HepG2 (cell line): ENCODE measurements at regions not wholly inside any gene's neighbourhood (a gene's known extent, or its start where the extent isn't known, plus 50 kb on each side); places are given as distances from the start of the nearest gene placed in this dataset.

Experiments used
- ATF3 ChIP-seq: sonication (generic); formaldehyde crosslinking; IDR thresholded peaks from 2 replicates; pipeline ENCODE4 v1.4.0; 2020; ENCODE audit warnings: missing genetic modification reagents
- FOXA1 ChIP-seq, 2 experiments: fragments of 450-650 bp in 1 of 2; sonication (generic) in 1 of 2; formaldehyde crosslinking in 1 of 2; IDR thresholded peaks; 2 replicates each; pipeline versions ENCODE4 v1.4.0 to v1.6.1; 2016 to 2020; ENCODE audit warnings: missing genetic modification reagents in 1 of 2
- GLI4 ChIP-seq: sonication (generic); formaldehyde crosslinking; IDR thresholded peaks from 2 replicates; pipeline ENCODE4 v1.5.1; 2020; ENCODE audit warnings: missing genetic modification reagents, mild to moderate bottlenecking, moderate library complexity, borderline replicate concordance
- IRF1 ChIP-seq: sonication (generic); formaldehyde crosslinking; IDR thresholded peaks from 2 replicates; pipeline ENCODE4 v1.4.0; 2020; ENCODE audit warnings: low read depth, mild to moderate bottlenecking, missing genetic modification reagents
- MXI1 ChIP-seq: IDR thresholded peaks from 3 replicates; pipeline ENCODE4 v1.6.1; 2012; ENCODE audit warnings: low read depth, low read length, inconsistent platforms, borderline replicate concordance
- POLR2AphosphoS2 ChIP-seq: IDR thresholded peaks from 2 replicates; pipeline ENCODE4 v1.6.1; 2011; ENCODE audit warnings: low read depth, low read length, improper control_type of control experiment
- PTBP1 ChIP-seq: fragments of 200-400 bp; formaldehyde crosslinking; IDR thresholded peaks from 2 replicates; pipeline ENCODE4 v1.6.1; 2018; ENCODE audit warnings: low read length, low read depth; ENCODE audit not compliant: poor library complexity, severe bottlenecking
- SALL2 ChIP-seq: sonication (generic); formaldehyde crosslinking; IDR thresholded peaks from 2 replicates; pipeline ENCODE4 v1.8.1; 2023; ENCODE audit warnings: mild to moderate bottlenecking, missing genetic modification reagents, inconsistent platforms
- SMAD3 ChIP-seq: sonication (generic); formaldehyde crosslinking; IDR thresholded peaks from 2 replicates; pipeline ENCODE4 v1.4.0; 2020; ENCODE audit warnings: missing genetic modification reagents
- ZNF558 ChIP-seq: sonication (generic); formaldehyde crosslinking; IDR thresholded peaks from 2 replicates; pipeline ENCODE4 v1.9.0; 2022; ENCODE audit warnings: mild to moderate bottlenecking, missing genetic modification reagents, borderline replicate concordance
- ZNF777 ChIP-seq: sonication (generic); formaldehyde crosslinking; IDR thresholded peaks from 2 replicates; pipeline ENCODE4 v1.4.0; 2020; ENCODE audit warnings: missing genetic modification reagents
- ZNF841 ChIP-seq: sonication (generic); formaldehyde crosslinking; IDR thresholded peaks from 2 replicates; pipeline ENCODE4 v1.8.1; 2023; ENCODE audit warnings: missing genetic modification reagents, borderline replicate concordance

GRCh38 chr4:81904121-81904520 lies 432.4 kb upstream of the RASGEF1B start:
- TF ChIP-seq IRF1 (CRISPR knock-in tag) (no peak), FOXA1 (IDR thresholded peaks at IDR 0.05) (no peak), FOXA1 (CRISPR knock-in tag; IDR thresholded peaks at IDR 0.05) (no peak), ZNF777 (CRISPR knock-in tag) (no peak), ZNF558 (CRISPR knock-in tag) (no peak), MXI1 (no peak), SMAD3 (no peak), ATF3 (CRISPR knock-in tag) (no peak), ZNF841 (CRISPR knock-in tag) (no peak), SALL2 (CRISPR knock-in tag) (no peak), POLR2AphosphoS2 (no peak), PTBP1 (no peak), GLI4 (no peak)
